ENCODE measurements at regions not wholly inside any gene's neighbourhood (a gene's known extent, or its start where the extent isn't known, plus 50 kb on each side); places are given as distances from the start of the nearest gene placed in this dataset.

DNA sequence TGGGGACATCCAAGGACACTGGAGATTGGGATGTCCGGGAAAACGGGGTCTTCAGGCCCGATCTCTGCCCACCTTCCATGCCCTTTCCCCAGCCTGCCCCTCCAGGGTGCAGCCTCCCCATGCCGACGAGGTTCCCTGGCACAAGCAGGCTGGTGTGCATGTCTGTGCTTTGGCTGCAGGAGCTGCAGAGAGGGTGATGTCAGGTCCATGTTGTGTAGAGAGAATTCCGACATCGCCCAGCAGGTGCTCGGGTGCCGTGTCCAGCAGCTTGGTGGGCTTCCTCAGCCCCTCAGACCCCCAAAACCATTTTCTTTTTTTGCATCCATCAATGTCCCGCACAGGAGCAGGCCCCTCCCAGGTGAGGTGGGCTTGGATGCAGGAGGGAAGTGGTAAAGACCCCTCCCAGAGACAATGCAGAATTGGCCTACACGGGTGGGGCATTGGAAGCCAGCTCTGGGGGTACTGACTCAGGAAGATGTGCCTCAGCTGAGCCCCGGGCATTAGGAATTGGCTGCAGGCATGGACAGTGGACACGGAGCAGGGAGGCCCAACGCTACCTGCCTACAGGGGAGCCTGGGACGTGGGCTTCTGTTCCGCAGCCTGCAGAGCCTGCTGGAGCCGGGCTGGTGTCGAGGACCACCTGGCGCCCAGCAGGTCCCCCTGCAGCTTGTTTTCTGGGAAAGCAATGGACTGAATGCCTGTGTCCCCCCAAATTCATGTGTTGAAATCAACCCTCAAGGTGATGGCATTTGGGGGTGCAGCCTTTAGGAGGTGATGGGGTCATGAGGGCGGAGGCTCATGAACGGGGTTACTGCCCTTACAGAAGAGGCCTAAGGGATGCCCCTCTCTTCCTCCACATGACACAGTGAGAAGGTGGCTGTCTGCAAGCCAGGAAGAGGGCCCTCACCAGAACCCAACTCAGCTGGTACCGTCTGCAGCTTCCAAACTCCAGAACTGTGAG, 97.5 kb downstream of the METRNL start:
- no peak for DNase-seq (ENCODE audit: low read depth)
- TF ChIP-seq, protein P1, sequence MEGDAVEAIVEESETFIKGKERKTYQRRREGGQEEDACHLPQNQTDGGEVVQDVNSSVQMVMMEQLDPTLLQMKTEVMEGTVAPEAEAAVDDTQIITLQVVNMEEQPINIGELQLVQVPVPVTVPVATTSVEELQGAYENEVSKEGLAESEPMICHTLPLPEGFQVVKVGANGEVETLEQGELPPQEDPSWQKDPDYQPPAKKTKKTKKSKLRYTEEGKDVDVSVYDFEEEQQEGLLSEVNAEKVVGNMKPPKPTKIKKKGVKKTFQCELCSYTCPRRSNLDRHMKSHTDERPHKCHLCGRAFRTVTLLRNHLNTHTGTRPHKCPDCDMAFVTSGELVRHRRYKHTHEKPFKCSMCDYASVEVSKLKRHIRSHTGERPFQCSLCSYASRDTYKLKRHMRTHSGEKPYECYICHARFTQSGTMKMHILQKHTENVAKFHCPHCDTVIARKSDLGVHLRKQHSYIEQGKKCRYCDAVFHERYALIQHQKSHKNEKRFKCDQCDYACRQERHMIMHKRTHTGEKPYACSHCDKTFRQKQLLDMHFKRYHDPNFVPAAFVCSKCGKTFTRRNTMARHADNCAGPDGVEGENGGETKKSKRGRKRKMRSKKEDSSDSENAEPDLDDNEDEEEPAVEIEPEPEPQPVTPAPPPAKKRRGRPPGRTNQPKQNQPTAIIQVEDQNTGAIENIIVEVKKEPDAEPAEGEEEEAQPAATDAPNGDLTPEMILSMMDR (IDR thresholded peaks at IDR 0.05; ENCODE audit: low read depth, low read length, missing control alignments), result no peak
- H3K4me3 ChIP-seq (ENCODE audit: low read depth, low read length), result no peak overlapping the region

DNA sequence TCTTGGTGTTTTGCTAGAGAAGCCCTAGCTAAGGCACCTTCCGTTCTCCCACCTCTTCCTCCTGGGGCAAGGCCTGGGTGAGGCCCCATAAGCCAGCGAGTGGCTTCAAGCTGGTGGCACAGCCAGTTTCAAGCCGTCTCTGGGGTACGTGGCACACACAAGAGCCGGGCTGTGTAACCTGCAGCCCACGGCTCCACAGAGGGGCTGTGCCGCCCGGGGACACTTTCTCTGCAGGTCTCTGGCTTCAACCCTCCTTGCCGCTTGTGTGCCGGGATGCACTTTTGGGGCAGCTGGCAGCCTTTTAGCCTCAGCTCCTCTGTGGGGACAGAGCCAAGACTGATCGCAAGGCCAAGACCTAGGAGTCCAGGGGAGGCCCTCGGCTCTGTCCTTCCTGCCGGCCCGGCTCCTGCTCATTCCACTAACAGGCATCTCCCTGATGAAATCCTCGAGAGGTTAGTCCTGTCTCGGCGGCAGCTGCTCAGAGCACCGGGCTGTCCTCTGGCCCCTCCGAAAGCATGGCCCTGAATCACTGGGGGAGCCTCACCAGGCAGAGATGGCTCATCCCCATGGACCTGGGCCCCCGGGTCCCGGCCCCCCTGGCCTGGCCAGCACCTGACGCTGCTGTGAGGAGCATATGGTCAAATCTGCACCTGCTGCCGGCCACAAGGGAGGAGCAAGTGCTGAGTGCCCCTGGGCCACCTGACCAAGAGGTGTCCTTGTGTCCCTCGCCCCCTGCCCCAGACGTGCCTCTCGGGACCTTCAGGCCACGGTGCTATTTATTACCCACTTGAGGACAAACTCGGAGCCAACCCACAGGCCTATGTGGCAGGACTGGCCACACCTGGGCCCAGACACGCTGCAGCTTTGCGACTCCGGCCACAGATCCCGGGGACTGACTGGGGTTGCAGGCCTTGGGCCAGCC, 98.5 kb downstream of the METRNL start:
- TF ChIP-seq, protein P1 (IDR thresholded peaks at IDR 0.05; ENCODE audit: low read depth, low read length, missing control alignments), result no peak

DNA sequence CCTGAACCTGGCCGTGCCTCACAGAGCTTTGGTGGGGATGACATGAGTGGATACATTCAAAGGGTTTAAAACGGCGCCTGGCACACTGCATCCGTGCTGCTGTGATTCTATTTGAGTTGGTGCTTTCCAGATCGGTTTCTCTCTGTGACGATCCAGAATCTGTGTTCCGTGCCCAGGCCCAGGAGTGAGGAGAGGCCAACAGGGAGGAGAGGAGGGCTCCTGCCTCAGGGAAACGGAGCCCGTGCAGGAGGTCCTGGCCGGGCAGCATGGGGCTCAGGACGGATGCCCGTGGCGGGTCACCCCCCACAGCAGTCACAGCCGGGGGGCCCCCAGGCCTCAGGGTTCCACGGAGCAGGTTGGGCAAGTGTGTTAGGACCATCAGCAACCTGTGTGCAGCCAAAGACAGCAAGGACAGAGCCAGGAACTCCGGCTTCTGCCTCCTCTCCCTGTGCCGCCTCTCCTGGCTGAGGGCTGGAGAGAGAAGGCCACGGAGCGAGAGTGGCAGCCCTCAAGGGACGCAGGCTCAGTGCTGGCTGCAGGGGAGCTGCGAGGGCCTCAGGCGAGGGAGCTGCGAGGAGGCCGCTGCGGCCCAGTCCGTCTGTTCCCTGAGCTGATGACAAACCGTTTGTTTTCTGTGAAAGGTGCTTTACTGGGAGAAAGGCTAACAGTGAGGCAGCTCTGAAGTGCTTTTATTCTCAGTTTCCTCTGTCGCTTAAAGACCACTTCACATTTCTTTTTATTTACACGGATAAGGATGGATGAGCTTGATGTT, 99.3 kb downstream of the METRNL start:
- no peak overlapping the region for H3K4me3 ChIP-seq (ENCODE audit: low read depth, low read length)
- no peak for DNase-seq (ENCODE audit: low read depth)
- TF ChIP-seq, protein P1 (IDR thresholded peaks at IDR 0.05; ENCODE audit: low read depth, low read length, missing control alignments), result no peak

More for the DNA sequence above, 98.5 kb downstream of the METRNL start:
- DNase-seq (ENCODE audit: low read depth), result no peak
- H3K4me3 ChIP-seq (ENCODE audit: low read depth, low read length), result no peak overlapping the region

DNA sequence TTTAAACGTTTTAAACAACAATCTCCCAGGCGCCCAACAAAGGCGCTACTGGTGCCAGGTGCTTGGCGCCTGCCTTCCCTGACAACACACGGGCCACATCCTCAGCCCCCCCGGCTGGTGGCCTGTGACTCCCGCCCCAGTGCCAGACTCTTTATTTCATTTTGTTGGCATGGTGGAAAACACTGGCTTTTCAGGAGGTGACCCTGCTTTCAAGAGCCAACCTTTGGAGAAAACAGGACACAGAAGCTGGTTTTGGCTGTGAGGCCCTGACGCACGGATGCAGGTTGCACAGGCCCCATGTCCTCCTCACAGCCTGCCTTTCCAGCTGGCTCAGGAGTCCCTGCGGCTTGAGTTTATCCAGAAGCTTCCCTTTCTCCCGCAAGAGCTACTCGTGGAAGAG, 100.0 kb downstream of the METRNL start:
- TF ChIP-seq, protein P1 (IDR thresholded peaks at IDR 0.05; ENCODE audit: low read depth, low read length, missing control alignments), result no peak
- no peak for DNase-seq (ENCODE audit: low read depth)
- no peak overlapping the region for H3K4me3 ChIP-seq (ENCODE audit: low read depth, low read length)

DNA sequence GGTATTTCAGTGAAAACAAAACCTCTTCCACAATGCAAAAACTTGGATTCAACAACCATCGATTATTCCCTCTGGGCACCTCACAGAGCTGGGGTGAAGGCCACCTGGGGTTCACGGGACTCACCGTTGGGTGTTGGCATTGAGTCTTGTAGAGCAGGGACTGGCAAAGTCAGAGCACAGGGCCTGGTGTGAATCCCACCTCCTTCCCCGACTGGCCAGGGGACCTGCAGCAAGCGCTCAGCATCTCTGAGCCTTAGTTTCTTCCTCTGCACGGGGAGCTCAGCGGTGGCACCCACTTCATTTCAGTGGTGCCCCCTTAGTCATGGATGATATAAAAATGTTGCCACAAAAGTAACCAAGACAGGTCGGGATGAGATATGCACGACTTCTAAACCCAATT, 100.4 kb downstream of the METRNL start:
- H3K4me3 ChIP-seq (ENCODE audit: low read depth, low read length), result no peak overlapping the region
- TF ChIP-seq, protein P1 (IDR thresholded peaks at IDR 0.05; ENCODE audit: low read depth, low read length, missing control alignments), result no peak
- DNase-seq (ENCODE audit: low read depth), result no peak

DNA sequence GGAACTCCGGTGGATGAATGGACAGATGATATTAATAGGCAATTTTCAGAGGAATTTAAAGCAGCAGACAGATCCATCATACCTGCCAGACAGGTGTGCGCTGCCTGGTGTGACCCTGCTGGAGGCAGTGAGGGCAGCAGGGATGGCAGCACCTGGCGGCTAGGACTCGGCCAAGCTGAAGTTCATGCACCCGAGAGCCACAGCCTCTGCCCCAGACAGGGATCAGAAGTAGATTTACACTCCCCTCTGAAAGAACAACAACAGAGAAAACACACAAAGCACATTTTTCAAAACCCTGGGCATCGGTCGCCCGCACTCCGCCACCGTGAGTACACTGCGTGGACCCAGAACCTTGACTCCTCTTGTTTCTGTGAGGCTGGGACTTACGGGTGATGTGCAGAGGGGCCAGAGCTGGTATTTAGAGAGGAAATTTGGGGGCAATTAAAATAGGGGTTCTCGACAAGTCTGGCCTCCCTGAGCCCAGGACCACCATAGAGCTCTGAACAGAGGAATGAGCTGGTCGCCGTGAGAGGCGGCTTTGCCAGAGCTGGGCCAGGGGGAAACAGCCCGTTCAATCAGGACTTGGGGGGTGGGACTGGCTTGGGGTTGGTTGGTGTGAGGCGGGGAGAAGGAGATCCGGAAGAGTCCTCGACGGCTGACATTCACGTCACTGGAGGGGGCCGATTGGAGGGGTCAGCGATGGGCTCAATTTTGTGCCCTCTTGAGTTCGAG, 101.0 kb downstream of the METRNL start:
- no peak for DNase-seq (ENCODE audit: low read depth)
- H3K4me3 ChIP-seq (ENCODE audit: low read depth, low read length), result no peak overlapping the region
- TF ChIP-seq, protein P1 (IDR thresholded peaks at IDR 0.05; ENCODE audit: low read depth, low read length, missing control alignments), result no peak
